GM18511 (cell line): ENCODE measurements at regions not wholly inside any gene's neighbourhood (a gene's known extent, or its start where the extent isn't known, plus 50 kb on each side); places are given as distances from the start of the nearest gene placed in this dataset.

ENCODE experiments used
- ATAC-seq: cut with Tn5 transposase; IDR thresholded peaks from one replicate; pipeline ENCODE4 v1.9.1; 2021; ENCODE audit warnings: mild to moderate bottlenecking, moderate library complexity; ENCODE audit not compliant: unreplicated experiment

GRCh38 chr13:33739254-33739653 lies 78.7 kb upstream of the RFC3 start:
- ATAC-seq: no peak

- no peak for ATAC-seq
These were observed 77.8 kb upstream of the RFC3 start for GRCh38 chr13:33740134-33740538.

GRCh38 chr13:33742321-33742720 lies 75.6 kb upstream of the RFC3 start:
- no peak for ATAC-seq

GRCh38 chr13:33743438-33744368 lies 74.2 kb upstream of the RFC3 start:
- ATAC-seq: peak; percentile 81

GRCh38 chr13:33744589-33745369 lies 73.2 kb upstream of the RFC3 start:
- ATAC-seq: no peak

- ATAC-seq: peak; percentile 58
These were observed 72.3 kb upstream of the RFC3 start for GRCh38 chr13:33745370-33746324.

- ATAC-seq: no peak
These were observed 71.1 kb upstream of the RFC3 start for GRCh38 chr13:33746867-33747266.

GRCh38 chr13:33751151-33751550 lies 66.8 kb upstream of the RFC3 start:
- no peak for ATAC-seq

- ATAC-seq: no peak
These were observed 65.9 kb upstream of the RFC3 start for GRCh38 chr13:33752094-33752493.

GRCh38 chr13:33752597-33752996 lies 65.4 kb upstream of the RFC3 start:
- ATAC-seq: no peak

- no peak for ATAC-seq
These were observed 61.0 kb upstream of the RFC3 start for GRCh38 chr13:33756929-33757328.

GRCh38 chr13:33757713-33758112 lies 60.2 kb upstream of the RFC3 start:
- ATAC-seq: peak; percentile 84

- peak; percentile 72 for ATAC-seq
These were observed 59.8 kb upstream of the RFC3 start for GRCh38 chr13:33758113-33758512.

GRCh38 chr13:33761740-33762139 lies 56.2 kb upstream of the RFC3 start:
- ATAC-seq: no peak

GRCh38 chr13:33763021-33763420 lies 54.9 kb upstream of the RFC3 start:
- ATAC-seq: no peak

- no peak for ATAC-seq
These were observed 53.2 kb upstream of the RFC3 start for GRCh38 chr13:33764716-33765115.

GRCh38 chr13:33766329-33767123 lies 51.4 kb upstream of the RFC3 start:
- no peak for ATAC-seq

GRCh38 chr13:33767140-33767539 lies 50.8 kb upstream of the RFC3 start:
- ATAC-seq: no peak
